Inflammatory macrophage treated with lipopolysaccharide for 1 hour (primary cell): ENCODE measurements at regions not wholly inside any gene's neighbourhood (a gene's known extent, or its start where the extent isn't known, plus 50 kb on each side); places are given as distances from the start of the nearest gene placed in this dataset.
A peak's percentile ranks its signal among the peaks of the same experiment; 100 is the strongest.
"Not testable (repeated sequence)": the region's sequence is repeated elsewhere in the genome, so short reads cannot be mapped to it uniquely, and the experiment has no call there.

Experiments used
- DNase-seq, 2 donors: peaks; one replicate each; pipeline ENCODE4 v3.0.0-alpha.2; 2020 to 2022

GRCh38 chr5:177664737-177665136, 64.8 kb downstream of the B4GALT7 start:
- not testable (repeated sequence) for DNase-seq

- not testable (repeated sequence) for DNase-seq
These were observed 65.2 kb downstream of the B4GALT7 start for GRCh38 chr5:177665172-177665571.

- DNase-seq, result not testable (repeated sequence)
These were observed 66.0 kb downstream of the B4GALT7 start for GRCh38 chr5:177665960-177666359.

- not testable (repeated sequence) for DNase-seq
These were observed 71.3 kb downstream of the B4GALT7 start for GRCh38 chr5:177671035-177671754.

GRCh38 chr5:177671755-177672690, 72.1 kb downstream of the B4GALT7 start:
- DNase-seq, result peak; percentile 40 to 57
